ENCODE measurements at regions not wholly inside any gene's neighbourhood (a gene's known extent, or its start where the extent isn't known, plus 50 kb on each side); places are given as distances from the start of the nearest gene placed in this dataset.

DNA sequence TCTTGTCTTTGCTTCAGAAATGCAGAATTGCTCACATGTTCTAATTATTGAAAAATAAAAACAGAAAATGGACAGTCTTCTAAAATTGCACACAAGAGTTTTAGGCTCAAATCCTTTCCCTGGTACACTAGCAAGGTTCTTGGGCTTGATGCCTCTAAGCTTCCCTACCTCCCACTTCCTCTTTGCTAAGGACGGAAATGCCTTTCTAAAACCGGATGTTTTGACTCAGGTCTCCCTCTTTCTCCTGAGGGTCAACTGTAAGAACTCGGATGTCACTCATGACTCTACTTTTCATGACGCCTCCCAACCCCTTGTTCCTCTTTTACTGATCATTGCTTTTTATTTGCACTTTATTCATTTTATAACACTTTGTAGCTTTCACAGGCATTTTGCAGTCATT lies 613.5 kb downstream of the C6orf118 start:
- no peak for DNase-seq (ENCODE audit: low spot score in 2 of 2)
- Histone ChIP-seq H3K36me3 (no peaks in the 10 kb centered on the region), H3K9me3 (no peaks in the 10 kb centered on the region), H3K4me1 (peaks cover 0 to 37% (median 0%) of the 10 kb centered on the region in 4 donors), H3K27me3 (no peaks in the 10 kb centered on the region), H3K27ac (no peak overlapping the region), H3K4me3 (no peak overlapping the region)
- WGBS, 2 donors, result 51 to 59% methylated on average over 4 of the region's 4 CpGs
- TF ChIP-seq, protein P1, sequence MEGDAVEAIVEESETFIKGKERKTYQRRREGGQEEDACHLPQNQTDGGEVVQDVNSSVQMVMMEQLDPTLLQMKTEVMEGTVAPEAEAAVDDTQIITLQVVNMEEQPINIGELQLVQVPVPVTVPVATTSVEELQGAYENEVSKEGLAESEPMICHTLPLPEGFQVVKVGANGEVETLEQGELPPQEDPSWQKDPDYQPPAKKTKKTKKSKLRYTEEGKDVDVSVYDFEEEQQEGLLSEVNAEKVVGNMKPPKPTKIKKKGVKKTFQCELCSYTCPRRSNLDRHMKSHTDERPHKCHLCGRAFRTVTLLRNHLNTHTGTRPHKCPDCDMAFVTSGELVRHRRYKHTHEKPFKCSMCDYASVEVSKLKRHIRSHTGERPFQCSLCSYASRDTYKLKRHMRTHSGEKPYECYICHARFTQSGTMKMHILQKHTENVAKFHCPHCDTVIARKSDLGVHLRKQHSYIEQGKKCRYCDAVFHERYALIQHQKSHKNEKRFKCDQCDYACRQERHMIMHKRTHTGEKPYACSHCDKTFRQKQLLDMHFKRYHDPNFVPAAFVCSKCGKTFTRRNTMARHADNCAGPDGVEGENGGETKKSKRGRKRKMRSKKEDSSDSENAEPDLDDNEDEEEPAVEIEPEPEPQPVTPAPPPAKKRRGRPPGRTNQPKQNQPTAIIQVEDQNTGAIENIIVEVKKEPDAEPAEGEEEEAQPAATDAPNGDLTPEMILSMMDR (IDR thresholded peaks at IDR 0.05), result no peak
- TF ChIP-seq POLR2A (IDR thresholded peaks at IDR 0.05), result no peak
- no peak for TF ChIP-seq EP300 (IDR thresholded peaks at IDR 0.05)

GRCh38 chr6:164694386-164694785 lies 615.0 kb downstream of the C6orf118 start:
- no peaks in the 10 kb centered on the region for H3K27me3 ChIP-seq
- no peaks in the 10 kb centered on the region for H3K36me3 ChIP-seq
- DNase-seq (ENCODE audit: low spot score in 2 of 2), result no peak
- 55 to 59% methylated on average over 3 of the region's 3 CpGs for WGBS, 2 donors
- H3K9me3 ChIP-seq, result no peaks in the 10 kb centered on the region
- peaks cover 0 to 39% (median 0%) of the 10 kb centered on the region in 4 donors for H3K4me1 ChIP-seq
- H3K4me3 ChIP-seq, result no peak overlapping the region
- no peak overlapping the region for H3K27ac ChIP-seq
- TF ChIP-seq EP300 (IDR thresholded peaks at IDR 0.05) (no peak), POLR2A (IDR thresholded peaks at IDR 0.05) (no peak)
- TF ChIP-seq, protein P1 (IDR thresholded peaks at IDR 0.05), result no peak

GRCh38 chr6:164693944-164694343 lies 615.5 kb downstream of the C6orf118 start:
- no peaks in the 10 kb centered on the region for H3K9me3 ChIP-seq
- H3K36me3 ChIP-seq, result no peaks in the 10 kb centered on the region
- peaks cover 0 to 39% (median 0%) of the 10 kb centered on the region in 4 donors for H3K4me1 ChIP-seq
- no peak overlapping the region for H3K27ac ChIP-seq
- no peak overlapping the region for H3K4me3 ChIP-seq
- H3K27me3 ChIP-seq, result no peaks in the 10 kb centered on the region
- 16 to 30% methylated on average over 4 of the region's 4 CpGs for WGBS, 2 donors
- DNase-seq (ENCODE audit: low spot score in 2 of 2), result peak in 1 of 2 donors; percentile 5
- TF ChIP-seq POLR2A (IDR thresholded peaks at IDR 0.05) (no peak), EP300 (IDR thresholded peaks at IDR 0.05) (peak in 1 of 2 donors; percentile 63)

GRCh38 chr6:164692772-164693510 lies 616.5 kb downstream of the C6orf118 start:
- TF ChIP-seq POLR2A (IDR thresholded peaks at IDR 0.05) (no peak), EP300 (IDR thresholded peaks at IDR 0.05) (no peak)
- TF ChIP-seq, protein P1 (IDR thresholded peaks at IDR 0.05), result no peak
- H3K4me1 ChIP-seq, result peaks cover 0 to 39% (median 0%) of the 10 kb centered on the region in 4 donors
- no peak overlapping the region for H3K4me3 ChIP-seq
- 68 to 76% methylated on average over 4 of the region's 4 CpGs for WGBS, 2 donors
- DNase-seq (ENCODE audit: low spot score in 2 of 2), result no peak
- H3K9me3 ChIP-seq, result no peaks in the 10 kb centered on the region
- H3K27ac ChIP-seq, result no peak overlapping the region
- H3K27me3 ChIP-seq, result no peaks in the 10 kb centered on the region
- no peaks in the 10 kb centered on the region for H3K36me3 ChIP-seq

GRCh38 chr6:164690702-164691500 lies 618.5 kb downstream of the C6orf118 start:
- H3K27ac ChIP-seq, result no peak overlapping the region
- WGBS, 2 donors, result 77% methylated on average over 6 of the region's 6 CpGs

More at GRCh38 chr6:164690702-164691500, 618.5 kb downstream of the C6orf118 start:
- TF ChIP-seq, protein P1 (IDR thresholded peaks at IDR 0.05), result no peak
- TF ChIP-seq EP300 (IDR thresholded peaks at IDR 0.05) (no peak), POLR2A (IDR thresholded peaks at IDR 0.05) (no peak)
- DNase-seq (ENCODE audit: low spot score in 2 of 2), result no peak
- H3K4me3 ChIP-seq, result no peak overlapping the region
- no peaks in the 10 kb centered on the region for H3K9me3 ChIP-seq
- H3K4me1 ChIP-seq, result peaks cover 0 to 37% (median 0%) of the 10 kb centered on the region in 4 donors
- H3K36me3 ChIP-seq, result no peaks in the 10 kb centered on the region
- no peaks in the 10 kb centered on the region for H3K27me3 ChIP-seq

All from tibial nerve (tissue), 4 donors.